Panc1 (cell line): ENCODE measurements at regions not wholly inside any gene's neighbourhood (a gene's known extent, or its start where the extent isn't known, plus 50 kb on each side); places are given as distances from the start of the nearest gene placed in this dataset.

Experiments used
- CTCF ChIP-seq: fragments of 450-650 bp; IDR thresholded peaks from 2 replicates; pipeline ENCODE4 v1.5.1; 2017; ENCODE audit warnings: mild to moderate bottlenecking
- POLR2AphosphoS5 ChIP-seq: IDR thresholded peaks from 2 replicates; pipeline ENCODE4 v1.6.1; 2012; ENCODE audit warnings: mild to moderate bottlenecking, low read depth, low read length, moderate library complexity
- SIN3A ChIP-seq: IDR thresholded peaks from 2 replicates; pipeline ENCODE4 v1.6.1; 2012; ENCODE audit warnings: low read depth, mild to moderate bottlenecking, low read length, moderate library complexity, borderline replicate concordance; ENCODE audit not compliant: insufficient read depth

- TF ChIP-seq SIN3A (no peak), CTCF (no peak), POLR2AphosphoS5 (no peak)
Observed at GRCh38 chr7:149655784-149656183, 117.6 kb downstream of the ZNF467 start.
